ENCODE measurements at regions not wholly inside any gene's neighbourhood (a gene's known extent, or its start where the extent isn't known, plus 50 kb on each side); places are given as distances from the start of the nearest gene placed in this dataset.

DNA sequence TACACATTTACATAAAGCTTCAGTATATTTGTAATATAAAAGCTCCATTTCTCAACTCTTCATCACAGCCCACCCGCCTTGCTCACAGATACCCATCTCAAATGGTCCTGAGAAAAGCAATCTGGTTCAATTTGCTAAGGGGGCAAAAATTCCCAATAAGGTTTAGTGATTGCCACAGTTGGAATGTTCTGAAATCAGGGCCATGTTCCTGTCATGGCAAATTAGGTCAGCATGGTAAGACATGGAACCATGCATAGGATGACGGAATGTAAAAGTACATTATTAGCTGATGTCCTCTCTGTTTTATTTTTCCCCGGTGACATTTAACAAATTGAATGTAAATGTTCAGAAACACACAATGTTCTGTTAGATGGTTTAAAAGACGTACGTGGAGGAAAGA, 274.3 kb downstream of the MZT1 start:
- Mint-ChIP-seq H3K27me3 (ENCODE audit: low read depth) (no peaks in the 10 kb centered on the region), H3K27ac (no peak overlapping the region), H3K4me3 (no peak overlapping the region), H3K9me3 (peaks cover 1 to 10% of the 10 kb centered on the region in 2 donors), H3K4me1 (ENCODE audit: low read depth) (no peaks in the 10 kb centered on the region), H3K36me3 (ENCODE audit: insufficient read depth in 2 of 2) (no peaks in the 10 kb centered on the region)
- no peak for DNase-seq
- ATAC-seq (replicated peaks in 1 of 2): no peak

DNA sequence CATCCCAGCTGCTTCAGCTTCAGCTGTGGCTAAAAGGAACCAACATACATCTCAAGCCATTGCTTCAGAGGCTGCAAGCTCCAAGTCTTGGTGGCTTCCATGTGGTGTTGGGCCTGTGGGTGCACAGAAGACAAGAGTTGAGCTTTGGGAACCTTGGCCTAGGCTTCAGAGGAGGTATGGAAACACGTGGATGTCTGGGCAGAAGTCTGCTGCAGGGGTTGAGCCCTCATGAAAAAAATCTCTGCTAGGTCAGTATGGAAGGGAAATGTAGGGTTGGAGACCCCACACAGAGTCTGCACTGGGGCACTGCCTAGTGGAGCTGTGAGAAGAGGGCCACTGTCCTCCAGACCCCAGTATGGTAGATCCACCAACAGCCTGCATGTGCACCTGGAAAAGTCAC, 279.3 kb downstream of the MZT1 start:
- DNase-seq (no peak), ATAC-seq (replicated peaks in 1 of 2) (no peak)
- Mint-ChIP-seq H3K4me1 (ENCODE audit: low read depth) (no peaks in the 10 kb centered on the region), H3K4me3 (no peak overlapping the region), H3K27me3 (ENCODE audit: low read depth) (no peaks in the 10 kb centered on the region), H3K27ac (no peak overlapping the region), H3K36me3 (ENCODE audit: insufficient read depth in 2 of 2) (no peaks in the 10 kb centered on the region), H3K9me3 (peaks cover 4 to 10% of the 10 kb centered on the region in 2 donors)

DNA sequence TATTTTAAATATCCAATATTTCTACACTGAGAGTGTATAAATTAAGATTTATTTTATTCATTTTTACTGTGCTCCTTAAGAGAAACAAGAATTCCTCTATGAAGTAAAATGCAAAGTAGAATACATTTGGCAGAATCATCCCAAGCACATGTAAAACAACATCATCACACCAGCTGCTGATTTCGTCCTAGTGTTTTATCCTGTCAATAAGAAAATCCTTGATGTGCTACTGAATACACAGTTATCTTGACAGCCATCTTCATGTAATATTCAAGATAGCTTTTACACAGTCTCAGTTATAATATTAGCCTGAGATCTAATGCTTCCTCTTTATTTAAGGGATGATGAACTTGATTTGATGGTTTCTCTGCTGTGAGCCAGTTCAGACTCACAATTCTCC, 282.4 kb downstream of the MZT1 start:
- no peak overlapping the region for H3K27ac Mint-ChIP-seq
- H3K27me3 Mint-ChIP-seq (ENCODE audit: low read depth): no peaks in the 10 kb centered on the region
- no peaks in the 10 kb centered on the region for H3K4me1 Mint-ChIP-seq (ENCODE audit: low read depth)
- ATAC-seq (replicated peaks in 1 of 2) (no peak), DNase-seq (no peak)
- H3K36me3 Mint-ChIP-seq (ENCODE audit: insufficient read depth in 2 of 2): no peaks in the 10 kb centered on the region
- H3K9me3 Mint-ChIP-seq: peaks cover 4 to 7% of the 10 kb centered on the region in 2 donors
- H3K4me3 Mint-ChIP-seq: no peak overlapping the region

DNA sequence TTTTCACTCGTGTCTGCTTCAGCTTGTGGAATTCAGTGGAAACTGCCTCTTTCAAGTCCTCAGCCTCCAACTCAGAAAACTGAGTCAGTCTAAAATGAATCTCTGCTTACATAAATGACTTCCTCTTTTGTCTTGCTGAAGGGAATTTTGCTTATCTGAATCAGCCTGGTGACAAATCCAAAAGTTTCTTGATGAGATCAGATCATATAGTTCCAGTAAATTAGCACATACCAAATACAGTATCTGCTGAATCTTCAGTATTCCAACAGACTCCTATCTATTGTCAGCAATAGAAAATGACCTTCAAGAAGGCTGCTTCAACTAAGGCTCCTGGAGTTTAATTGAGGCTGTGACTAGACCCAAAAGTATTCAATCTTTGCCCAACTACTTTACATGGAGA, 290.0 kb downstream of the MZT1 start:
- no peaks in the 10 kb centered on the region for H3K27me3 Mint-ChIP-seq (ENCODE audit: low read depth)
- H3K36me3 Mint-ChIP-seq (ENCODE audit: insufficient read depth in 2 of 2): no peaks in the 10 kb centered on the region
- ATAC-seq (replicated peaks in 1 of 2): no peak
- DNase-seq: no peak
- H3K27ac Mint-ChIP-seq: no peak overlapping the region
- no peaks in the 10 kb centered on the region for H3K9me3 Mint-ChIP-seq
- H3K4me3 Mint-ChIP-seq: no peak overlapping the region
- H3K4me1 Mint-ChIP-seq (ENCODE audit: low read depth): no peaks in the 10 kb centered on the region

DNA sequence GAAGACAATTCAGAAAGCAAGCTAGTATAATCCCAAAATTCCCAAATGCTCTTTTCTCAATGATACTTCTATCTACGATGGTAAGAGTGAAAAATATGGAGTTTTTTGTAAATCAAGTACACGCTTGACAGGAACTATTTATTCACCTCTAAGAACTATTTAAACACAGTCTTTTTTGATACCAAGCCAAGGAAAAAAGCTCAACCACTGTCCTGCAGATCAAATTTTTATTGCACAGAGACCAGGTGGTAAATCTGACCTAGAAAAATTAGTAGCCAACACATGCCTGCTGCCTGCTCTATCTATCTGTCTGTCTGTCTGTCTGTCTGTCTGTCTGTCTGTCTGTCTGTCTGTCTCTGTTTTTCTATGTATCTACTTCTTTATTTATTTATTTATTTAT, 292.2 kb downstream of the MZT1 start:
- Mint-ChIP-seq H3K36me3 (ENCODE audit: insufficient read depth in 2 of 2) (no peaks in the 10 kb centered on the region), H3K27me3 (ENCODE audit: low read depth) (no peaks in the 10 kb centered on the region), H3K4me3 (no peak overlapping the region), H3K9me3 (peaks cover 0 to 2% of the 10 kb centered on the region in 2 donors), H3K4me1 (ENCODE audit: low read depth) (no peaks in the 10 kb centered on the region), H3K27ac (no peak overlapping the region)
- no peak for ATAC-seq (replicated peaks in 1 of 2)
- no peak for DNase-seq

DNA sequence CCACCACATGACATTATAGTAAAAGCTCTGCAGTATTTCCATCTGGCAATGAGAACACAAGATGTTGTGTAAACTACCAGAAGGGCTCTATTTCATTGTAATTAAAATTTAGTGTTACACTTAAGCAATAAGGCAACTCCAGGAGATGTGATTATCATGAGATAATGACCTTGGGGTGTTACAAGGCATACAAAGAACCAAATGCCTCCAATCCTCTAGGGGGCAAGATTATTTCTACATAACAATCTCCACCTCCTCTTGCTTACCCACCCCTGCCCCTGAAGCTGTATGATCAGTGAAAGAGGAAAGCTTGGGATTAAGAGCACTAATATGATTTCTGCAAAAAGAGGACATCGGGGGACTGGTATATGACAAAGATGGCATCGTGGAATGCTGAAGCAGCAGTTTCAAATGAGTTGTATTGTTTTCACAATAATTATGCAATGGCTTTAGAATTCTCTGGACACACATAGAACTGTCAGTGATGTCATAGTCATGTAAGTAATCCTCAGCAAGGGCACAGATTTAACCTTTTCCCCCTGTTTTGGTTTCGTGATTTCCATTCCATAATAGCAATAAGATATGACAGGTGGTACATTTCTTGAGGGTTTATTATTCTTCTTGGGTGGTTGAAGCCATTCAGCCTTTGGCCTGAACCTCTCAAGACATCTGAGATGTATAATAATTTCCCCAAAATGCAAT, 295.3 kb downstream of the MZT1 start:
- DNase-seq (no peak), ATAC-seq (replicated peaks in 1 of 2) (no peak)
- Mint-ChIP-seq H3K9me3 (peaks cover 0 to 2% of the 10 kb centered on the region in 2 donors), H3K4me1 (ENCODE audit: low read depth) (no peaks in the 10 kb centered on the region), H3K27me3 (ENCODE audit: low read depth) (no peaks in the 10 kb centered on the region), H3K4me3 (no peak overlapping the region), H3K36me3 (ENCODE audit: insufficient read depth in 2 of 2) (no peaks in the 10 kb centered on the region), H3K27ac (no peak overlapping the region)

DNA sequence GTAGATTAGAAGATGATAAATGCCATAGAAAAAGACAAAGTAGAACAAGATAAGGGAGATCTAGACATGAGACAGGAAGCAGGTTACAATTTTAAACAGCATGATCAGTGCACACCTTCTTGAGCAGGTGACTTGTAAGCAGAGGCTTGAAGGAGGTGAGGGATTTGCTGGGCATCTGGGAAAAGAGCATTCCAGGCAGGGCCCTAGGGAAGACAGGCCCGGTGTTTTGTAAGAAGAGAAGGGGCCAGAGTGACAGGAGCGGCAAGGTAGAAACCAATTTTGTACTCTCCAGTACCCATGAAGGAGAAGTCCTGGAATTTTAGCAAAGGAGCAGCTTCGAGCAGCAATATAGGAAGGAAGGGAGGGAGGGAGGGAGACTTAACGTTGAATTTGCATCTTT, 296.5 kb downstream of the MZT1 start:
- Mint-ChIP-seq H3K27me3 (ENCODE audit: low read depth) (no peaks in the 10 kb centered on the region), H3K36me3 (ENCODE audit: insufficient read depth in 2 of 2) (no peaks in the 10 kb centered on the region), H3K9me3 (peaks cover 0 to 2% of the 10 kb centered on the region in 2 donors), H3K4me1 (ENCODE audit: low read depth) (no peaks in the 10 kb centered on the region), H3K4me3 (no peak overlapping the region), H3K27ac (no peak overlapping the region)
- ATAC-seq (replicated peaks in 1 of 2) (no peak), DNase-seq (no peak)

DNA sequence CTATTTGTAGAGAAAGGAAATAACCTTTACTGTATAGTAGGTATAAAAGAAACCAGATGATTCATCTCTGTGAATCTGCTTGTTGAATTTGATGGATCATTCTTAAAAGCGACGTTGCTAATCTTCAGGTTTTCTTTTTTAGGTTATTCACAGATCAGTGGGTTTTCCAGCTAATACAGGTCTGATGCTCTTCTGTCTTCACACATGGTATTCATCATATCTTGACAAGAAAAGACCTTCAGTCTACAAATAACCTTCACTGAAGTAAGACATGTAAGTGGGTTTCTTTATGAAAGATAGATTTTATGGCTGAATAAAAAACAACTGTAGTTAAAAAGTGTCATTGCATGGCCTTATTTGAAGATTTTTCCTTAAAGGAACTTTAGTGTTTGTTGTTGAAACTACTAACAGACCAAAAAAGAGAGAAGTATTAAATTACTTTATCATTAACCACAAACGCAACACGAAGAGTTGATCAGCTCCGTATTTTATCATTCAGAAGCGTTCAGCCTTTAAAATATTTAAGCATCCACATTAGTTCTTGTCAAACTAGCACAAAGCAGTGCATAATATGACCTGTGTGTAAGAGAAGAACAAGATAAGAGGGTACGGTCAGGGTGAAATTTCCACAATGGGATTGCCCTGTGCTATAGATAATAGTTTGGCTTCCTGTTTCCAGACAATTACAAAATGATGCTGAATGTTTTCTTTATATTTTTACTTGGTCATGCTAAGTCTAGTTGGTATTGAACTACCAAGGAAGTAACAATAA, 299.5 kb downstream of the MZT1 start:
- Mint-ChIP-seq H3K4me3 (no peak overlapping the region), H3K4me1 (ENCODE audit: low read depth) (no peaks in the 10 kb centered on the region), H3K27ac (no peak overlapping the region), H3K9me3 (peaks cover 0 to 2% of the 10 kb centered on the region in 2 donors), H3K36me3 (ENCODE audit: insufficient read depth in 2 of 2) (no peaks in the 10 kb centered on the region), H3K27me3 (ENCODE audit: low read depth) (no peaks in the 10 kb centered on the region)
- no peak for DNase-seq
- no peak for ATAC-seq (replicated peaks in 1 of 2)

DNA sequence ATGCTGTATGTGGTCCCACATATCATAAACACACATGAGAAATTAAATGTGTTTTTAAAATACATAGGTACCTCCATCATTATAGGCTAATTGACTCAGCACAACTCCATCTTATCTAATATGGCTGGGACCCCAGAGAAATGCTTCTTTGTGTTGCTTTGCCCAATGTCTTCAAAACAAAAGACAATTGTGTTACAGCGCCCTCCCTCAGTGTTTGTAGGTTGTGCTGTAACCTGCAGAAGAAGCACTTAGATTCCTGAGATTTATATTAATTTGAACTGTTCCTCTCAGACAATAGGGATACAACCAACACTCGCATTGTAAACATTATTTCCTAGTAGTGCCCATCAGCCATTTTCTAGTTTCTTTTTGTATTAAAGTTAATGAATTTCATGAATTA, 303.4 kb downstream of the MZT1 start:
- no peak for ATAC-seq (replicated peaks in 1 of 2)
- Mint-ChIP-seq H3K9me3 (no peaks in the 10 kb centered on the region), H3K4me3 (no peak overlapping the region), H3K27me3 (ENCODE audit: low read depth) (no peaks in the 10 kb centered on the region), H3K36me3 (ENCODE audit: insufficient read depth in 2 of 2) (no peaks in the 10 kb centered on the region), H3K4me1 (ENCODE audit: low read depth) (no peaks in the 10 kb centered on the region), H3K27ac (no peak overlapping the region)
- DNase-seq: no peak

DNA sequence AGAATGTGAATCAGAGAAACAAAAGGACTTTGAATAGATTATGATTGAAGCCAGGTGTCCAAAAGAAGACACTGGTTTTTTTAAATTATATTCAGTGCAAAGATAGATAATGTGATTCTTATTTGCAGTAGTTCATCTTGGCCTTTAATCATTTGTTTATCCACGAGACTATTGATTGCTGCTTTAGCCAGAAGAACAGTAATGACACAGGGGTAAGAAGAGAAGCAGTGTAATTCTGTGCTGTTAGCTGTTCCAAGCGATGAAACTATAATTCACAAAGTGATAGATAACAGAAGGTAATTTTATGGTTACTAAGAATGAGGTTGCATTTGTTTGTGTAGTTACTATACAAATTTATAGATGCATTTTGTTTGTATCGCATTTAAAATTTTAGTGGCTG, 311.6 kb downstream of the MZT1 start:
- Mint-ChIP-seq H3K9me3 (peaks cover 0 to 5% of the 10 kb centered on the region in 2 donors), H3K4me3 (no peak overlapping the region), H3K36me3 (ENCODE audit: insufficient read depth in 2 of 2) (no peaks in the 10 kb centered on the region), H3K27me3 (ENCODE audit: low read depth) (no peaks in the 10 kb centered on the region), H3K27ac (no peak overlapping the region), H3K4me1 (ENCODE audit: low read depth) (no peaks in the 10 kb centered on the region)
- DNase-seq: no peak
- ATAC-seq (replicated peaks in 1 of 2): no peak

DNA sequence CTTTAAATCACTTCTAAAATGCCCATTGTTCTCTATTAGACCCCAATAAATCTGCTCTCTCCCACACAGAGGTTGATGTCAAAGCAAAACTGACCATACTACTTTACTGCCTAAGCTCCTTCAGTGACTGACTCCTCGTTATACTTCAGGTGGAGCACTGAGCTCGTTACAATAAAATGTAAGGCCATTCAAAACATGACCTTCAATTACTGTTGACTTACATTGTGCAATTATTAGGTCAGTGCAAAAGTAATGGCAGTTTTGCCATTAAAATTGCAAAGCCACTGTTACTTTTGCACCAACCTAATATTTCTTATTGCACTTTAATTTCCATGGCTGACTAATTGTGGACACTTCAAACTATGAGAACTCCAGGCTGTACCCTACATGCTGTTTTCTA, 314.9 kb downstream of the MZT1 start:
- DNase-seq (no peak), ATAC-seq (replicated peaks in 1 of 2) (no peak)
- H3K4me3 Mint-ChIP-seq: no peak overlapping the region
- H3K27me3 Mint-ChIP-seq (ENCODE audit: low read depth): no peaks in the 10 kb centered on the region
- H3K36me3 Mint-ChIP-seq (ENCODE audit: insufficient read depth in 2 of 2): no peaks in the 10 kb centered on the region
- no peak overlapping the region for H3K27ac Mint-ChIP-seq
- peaks cover 0 to 1% of the 10 kb centered on the region in 2 donors for H3K9me3 Mint-ChIP-seq
- H3K4me1 Mint-ChIP-seq (ENCODE audit: low read depth): no peaks in the 10 kb centered on the region

DNA sequence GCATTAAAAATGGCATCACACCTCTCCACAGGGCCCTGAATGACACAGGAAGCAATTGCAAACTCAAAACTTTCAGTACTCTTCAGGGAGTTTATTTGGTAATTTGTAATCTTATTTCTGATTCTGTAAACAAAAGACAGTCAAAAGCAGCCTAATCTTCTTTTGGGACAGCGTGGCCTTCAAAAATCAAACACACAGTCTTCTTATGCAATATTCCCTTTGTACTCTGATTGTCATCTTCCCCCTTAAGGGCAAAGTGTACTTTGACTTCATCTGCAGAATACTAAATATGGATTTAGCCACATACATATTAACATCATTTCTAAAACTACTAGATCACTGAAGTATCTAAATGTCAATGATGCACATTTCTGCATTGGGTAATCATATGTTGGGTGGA, 322.0 kb downstream of the MZT1 start:
- DNase-seq (no peak), ATAC-seq (replicated peaks in 1 of 2) (no peak)
- no peak overlapping the region for H3K4me3 Mint-ChIP-seq
- no peaks in the 10 kb centered on the region for H3K27me3 Mint-ChIP-seq (ENCODE audit: low read depth)
- peaks cover 0 to 3% of the 10 kb centered on the region in 2 donors for H3K9me3 Mint-ChIP-seq
- H3K4me1 Mint-ChIP-seq (ENCODE audit: low read depth): no peaks in the 10 kb centered on the region
- peaks cover 0 to 1% of the 10 kb centered on the region in 2 donors for H3K36me3 Mint-ChIP-seq (ENCODE audit: insufficient read depth in 2 of 2)
- no peak overlapping the region for H3K27ac Mint-ChIP-seq

DNA sequence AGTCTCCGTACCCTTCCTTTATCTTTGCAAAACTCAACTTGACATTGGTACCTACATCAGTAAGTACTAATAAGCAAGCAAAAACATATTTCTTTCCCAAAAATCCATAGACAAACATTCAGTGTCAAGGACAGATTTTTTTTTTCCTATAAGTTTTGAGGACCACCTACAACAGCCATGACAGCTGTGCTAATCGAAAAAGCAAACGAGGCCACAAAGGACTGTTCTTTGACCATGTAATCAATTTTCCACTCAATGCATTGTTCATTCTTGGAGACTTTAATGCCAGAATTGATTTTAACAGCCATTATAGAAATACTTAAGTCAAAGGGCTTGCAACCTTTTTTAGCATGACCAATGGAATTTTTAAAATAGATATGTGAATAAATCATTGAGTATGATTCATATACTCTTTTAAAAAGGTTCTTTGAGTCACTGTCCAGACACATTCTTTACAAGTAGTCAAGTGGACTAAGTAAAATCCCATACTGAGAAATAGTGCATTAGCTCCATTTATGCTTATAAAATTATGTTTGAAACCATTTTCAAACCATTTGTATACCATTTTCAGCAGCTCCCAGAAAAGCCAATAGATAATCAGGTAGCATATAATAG, 323.9 kb downstream of the MZT1 start:
- no peaks in the 10 kb centered on the region for H3K4me1 Mint-ChIP-seq (ENCODE audit: low read depth)
- no peak overlapping the region for H3K4me3 Mint-ChIP-seq

More for the DNA sequence above, 323.9 kb downstream of the MZT1 start:
- Mint-ChIP-seq H3K9me3 (peaks cover 0 to 3% of the 10 kb centered on the region in 2 donors), H3K27me3 (ENCODE audit: low read depth) (no peaks in the 10 kb centered on the region), H3K27ac (no peak overlapping the region), H3K36me3 (ENCODE audit: insufficient read depth in 2 of 2) (peaks cover 0 to 1% of the 10 kb centered on the region in 2 donors)
- ATAC-seq (replicated peaks in 1 of 2) (no peak), DNase-seq (no peak)

Data from activated T-cell treated with anti-CD3 and anti-CD28 coated beads, Interleukin-2, amount 50 U/mL, for 72 hours (primary cell).